Colon (tissue), 2 donors: ENCODE measurements at regions not wholly inside any gene's neighbourhood (a gene's known extent, or its start where the extent isn't known, plus 50 kb on each side); places are given as distances from the start of the nearest gene placed in this dataset.

Source experiments
- FAIRE-seq: peaks from 2 replicates; lab custom pipeline; 2012; peaks lifted over from hg19 to GRCh38; lab: Jason Lieb, UNC
- donor health status: control.
- donor health status: control.

GRCh38 chr18:40651163-40651562, 1303.9 kb upstream of the PIK3C3 start:
- FAIRE-seq = no peak

GRCh38 chr18:40642692-40643229, 1312.3 kb upstream of the PIK3C3 start:
- no peak for FAIRE-seq

GRCh38 chr18:40631319-40631718, 1323.7 kb upstream of the PIK3C3 start:
- no peak for FAIRE-seq

GRCh38 chr18:40630496-40630895, 1324.5 kb upstream of the PIK3C3 start:
- no peak for FAIRE-seq

GRCh38 chr18:40624959-40625358, 1330.1 kb upstream of the PIK3C3 start:
- no peak for FAIRE-seq

GRCh38 chr18:40613721-40614120, 1341.3 kb upstream of the PIK3C3 start:
- no peak for FAIRE-seq

GRCh38 chr18:40612356-40612755, 1342.7 kb upstream of the PIK3C3 start:
- no peak for FAIRE-seq

GRCh38 chr18:40608226-40608625, 1346.8 kb upstream of the PIK3C3 start:
- no peak for FAIRE-seq

- no peak for FAIRE-seq
Measured at GRCh38 chr18:40607542-40608148, 1347.4 kb upstream of the PIK3C3 start.

- no peak for FAIRE-seq
Measured at GRCh38 chr18:40606996-40607395, 1348.0 kb upstream of the PIK3C3 start.

GRCh38 chr18:40583671-40584070, 1371.4 kb upstream of the PIK3C3 start:
- no peak for FAIRE-seq

- no peak for FAIRE-seq
Measured at GRCh38 chr18:40582105-40582504, 1372.9 kb upstream of the PIK3C3 start.

GRCh38 chr18:40577981-40578365, 1377.1 kb upstream of the PIK3C3 start:
- FAIRE-seq = no peak

GRCh38 chr18:40577239-40577980, 1377.6 kb upstream of the PIK3C3 start:
- no peak for FAIRE-seq

GRCh38 chr18:40576507-40577115, 1378.4 kb upstream of the PIK3C3 start:
- FAIRE-seq = no peak

GRCh38 chr18:40570615-40571014, 1384.4 kb upstream of the PIK3C3 start:
- FAIRE-seq = no peak

- no peak for FAIRE-seq
Measured at GRCh38 chr18:40569605-40570004, 1385.4 kb upstream of the PIK3C3 start.

- FAIRE-seq = no peak
Measured at GRCh38 chr18:40566510-40566844, 1388.6 kb upstream of the PIK3C3 start.

GRCh38 chr18:40565805-40566509, 1389.1 kb upstream of the PIK3C3 start:
- peak; percentile 5 for FAIRE-seq

GRCh38 chr18:40559556-40559955, 1395.5 kb upstream of the PIK3C3 start:
- FAIRE-seq = no peak

- no peak for FAIRE-seq
Measured at GRCh38 chr18:40558706-40559392, 1396.2 kb upstream of the PIK3C3 start.

GRCh38 chr18:40555914-40556313, 1399.1 kb upstream of the PIK3C3 start:
- FAIRE-seq = no peak
